Tibial nerve (tissue), 4 donors: ENCODE measurements at regions not wholly inside any gene's neighbourhood (a gene's known extent, or its start where the extent isn't known, plus 50 kb on each side); places are given as distances from the start of the nearest gene placed in this dataset.

Experiments
- CTCF ChIP-seq, 5 experiments: fragments of 200-600 bp in 3 of 5; fragments of 450-650 bp in 2 of 5; sonication (generic) in 3 of 5; IDR thresholded peaks; one replicate each; pipeline ENCODE4 v1.5.1; 2016 to 2019; ENCODE audit warnings: antibody characterized with exemption in 5 of 5, mild to moderate bottlenecking in 3 of 5, moderate library complexity in 2 of 5
- EP300 ChIP-seq, 2 donors: sonication (generic); formaldehyde crosslinking; IDR thresholded peaks; one replicate each; pipeline ENCODE4 v1.6.1; 2017; ENCODE audit warnings: antibody characterized with exemption in 2 of 2, mild to moderate bottlenecking in 1 of 2
- POLR2A ChIP-seq, 2 donors: fragments of 450-650 bp; IDR thresholded peaks; one replicate each; pipeline ENCODE4 v1.6.1; 2017; ENCODE audit warnings: antibody characterized with exemption in 2 of 2, mild to moderate bottlenecking in 2 of 2, moderate library complexity in 2 of 2

GRCh38 chr1:244176201-244176600 lies 125.1 kb downstream of the ZBTB18 start:
- TF ChIP-seq CTCF (IDR thresholded peaks at IDR 0.05) = no peak
- TF ChIP-seq EP300 (IDR thresholded peaks at IDR 0.05) = no peak
- no peak for TF ChIP-seq POLR2A (IDR thresholded peaks at IDR 0.05)
